HepG2 (cell line): ENCODE measurements at regions not wholly inside any gene's neighbourhood (a gene's known extent, or its start where the extent isn't known, plus 50 kb on each side); places are given as distances from the start of the nearest gene placed in this dataset.

ENCODE experiments used
- ATAC-seq: fragments of 200-7000 bp; cut with Tn5 transposase; 3 replicates; pipeline ENCODE4 v1.9.1; 2020; ENCODE audit warnings: mild to moderate bottlenecking, moderate library complexity
- BruUV-seq: library from RNA; stranded (reverse); fragments of 400-500 nt; replicated peaks from 2 replicates; lab custom pipeline; 2021; lab: Mats Ljungman, UMichigan
- CTCF ChIA-PET: fragments of 300-600 bp; formaldehyde crosslinking; extraction: SDS; loops from one replicate; lab custom pipeline; 2021; ENCODE audit warnings: low total read pairs, inconsistent platforms, low intra/inter-chr PET ratio; lab: Yijun Ruan, JAX
- POLR2A ChIA-PET: fragments of 350-600 bp; sonication (Branson Sonifier 250); formaldehyde crosslinking; loops from one replicate; lab custom pipeline; 2020; ENCODE audit warnings: antibody characterized with exemption, inconsistent platforms; lab: Yijun Ruan, JAX
- DNase-seq: peaks from one replicate; pipeline ENCODE4 v3.0.0-alpha.2; 2015; ENCODE audit warnings: low spot score
- FAIRE-seq: peaks from 3 replicates; lab custom pipeline; 2011; peaks lifted over from hg19 to GRCh38; lab: Jason Lieb, UNC
- H2AFZ ChIP-seq: one replicate; pipeline ENCODE4 v1.6.1; 2011; ENCODE audit warnings: low read length, inconsistent platforms
- H3K27ac ChIP-seq: fragments of 300-600 bp; 3 replicates; pipeline ENCODE4 v1.8.0; 2011; ENCODE audit warnings: mixed run types, mild to moderate bottlenecking, mixed read lengths, low read length, inconsistent platforms; ENCODE audit not compliant: insufficient read depth; ENCODE audit errors: extremely low read length
- H3K27me3 ChIP-seq, 2 experiments: fragments of 200-600 bp in 1 of 2; 2 replicates in 1 of 2; 3 replicates in 1 of 2; pipeline versions ENCODE4 v1.6.0 to v1.8.0; 2011; ENCODE audit warnings: low read length in 2 of 2, mild to moderate bottlenecking in 2 of 2, moderate library complexity in 2 of 2, inconsistent platforms in 1 of 2; ENCODE audit not compliant: insufficient read depth in 2 of 2, control insufficient read depth in 1 of 2
- H3K36me3 ChIP-seq, 2 experiments: fragments of 200-600 bp in 1 of 2; replicated peaks in 1 of 2; 2 replicates in 1 of 2; 3 replicates in 1 of 2; pipeline versions ENCODE4 v1.5.1 to v1.8.0; 2011; ENCODE audit warnings: low read length in 2 of 2, inconsistent platforms in 1 of 2; ENCODE audit not compliant: insufficient read depth in 2 of 2, control insufficient read depth in 1 of 2
- H3K4me1 ChIP-seq: 2 replicates; pipeline ENCODE4 v1.5.1; 2012; ENCODE audit warnings: low read length, inconsistent platforms; ENCODE audit not compliant: insufficient read depth
- H3K4me2 ChIP-seq: 2 replicates; pipeline ENCODE4 v1.6.0; 2011; ENCODE audit warnings: low read depth, low read length, inconsistent platforms
- H3K4me3 ChIP-seq, 3 experiments: fragments of 200-600 bp in 1 of 3; sonication (generic), shearing (Covaris generic) in 1 of 3; replicated peaks in 1 of 3; 2 replicates each; pipeline ENCODE4 v1.5.1; 2011 to 2016; ENCODE audit warnings: low read length in 3 of 3, inconsistent platforms in 2 of 3, low read depth in 2 of 3, mild to moderate bottlenecking in 2 of 3, control low read depth in 1 of 3, mixed read lengths in 1 of 3; ENCODE audit not compliant: insufficient read depth in 1 of 3
- H3K79me2 ChIP-seq: one replicate; pipeline ENCODE4 v1.6.1; 2011; ENCODE audit warnings: low read length, inconsistent platforms; ENCODE audit not compliant: insufficient read depth
- H3K9ac ChIP-seq: 2 replicates; pipeline ENCODE4 v1.6.0; 2011; ENCODE audit warnings: mild to moderate bottlenecking, low read depth, low read length, inconsistent platforms; ENCODE audit not compliant: insufficient read depth
- H3K9me3 ChIP-seq: 2 replicates; pipeline ENCODE4 v1.5.1; 2012; ENCODE audit warnings: mild to moderate bottlenecking, low read length
- H4K20me1 ChIP-seq: 2 replicates; pipeline ENCODE4 v1.6.0; 2011; ENCODE audit warnings: inconsistent platforms, mild to moderate bottlenecking, low read length, moderate library complexity; ENCODE audit not compliant: insufficient read depth
- CEBPZ ChIP-seq: IDR thresholded peaks from 2 replicates; pipeline ENCODE4 v1.6.1; 2012; ENCODE audit warnings: low read length, improper control_type of control experiment
- ELF1 ChIP-seq: sonication (generic); formaldehyde crosslinking; IDR thresholded peaks from 2 replicates; pipeline ENCODE4 v1.4.0; 2020; ENCODE audit warnings: missing genetic modification reagents
- EZH2 ChIP-seq: conservative IDR thresholded peaks from 2 replicates; pipeline ENCODE4 v1.6.1; 2012; ENCODE audit warnings: mild to moderate bottlenecking, low read depth, low read length, moderate library complexity
- GTF3A ChIP-seq: sonication (generic); formaldehyde crosslinking; conservative IDR thresholded peaks from 2 replicates; pipeline ENCODE4 v1.4.0; 2020; ENCODE audit warnings: mild to moderate bottlenecking, missing genetic modification reagents
- HIC2 ChIP-seq: sonication (generic); formaldehyde crosslinking; IDR thresholded peaks from 2 replicates; pipeline ENCODE4 v1.9.0; 2022; ENCODE audit warnings: low read depth, missing genetic modification reagents
- HOXD1 ChIP-seq: sonication (generic); formaldehyde crosslinking; IDR thresholded peaks from 2 replicates; pipeline ENCODE4 v1.5.0; 2020; ENCODE audit warnings: missing genetic modification reagents
- MAX ChIP-seq: IDR thresholded peaks from 2 replicates; pipeline ENCODE4 v1.6.1; 2012; ENCODE audit warnings: inconsistent platforms
- NR1H2 ChIP-seq: sonication (generic); formaldehyde crosslinking; IDR thresholded peaks from 2 replicates; pipeline ENCODE4 v1.8.1; 2022; ENCODE audit warnings: low read depth, missing genetic modification reagents, borderline replicate concordance
- SOX13 ChIP-seq, 3 experiments: fragments of 450-650 bp in 1 of 3; sonication (generic) in 1 of 3; formaldehyde crosslinking in 1 of 3; IDR thresholded peaks in 2 of 3; conservative IDR thresholded peaks in 1 of 3; 2 replicates each; pipeline versions ENCODE4 v1.5.0 to v1.6.1; 2016 to 2020; ENCODE audit warnings: antibody characterized with exemption in 1 of 3, mild to moderate bottlenecking in 1 of 3, missing compliant biosample characterization in 1 of 3, missing genetic modification reagents in 1 of 3, moderate library complexity in 1 of 3
- ZBTB42 ChIP-seq: sonication (generic); formaldehyde crosslinking; IDR thresholded peaks from 2 replicates; pipeline ENCODE4 v1.5.0; 2020; ENCODE audit warnings: mild to moderate bottlenecking, missing genetic modification reagents
- ZNF160 ChIP-seq: sonication (generic); formaldehyde crosslinking; IDR thresholded peaks from 2 replicates; pipeline ENCODE4 v1.8.0; 2022; ENCODE audit warnings: mild to moderate bottlenecking, inconsistent platforms, missing genetic modification reagents
- ZNF235 ChIP-seq: sonication (generic); formaldehyde crosslinking; IDR thresholded peaks from 2 replicates; pipeline ENCODE4 v1.8.1; 2023; ENCODE audit warnings: mild to moderate bottlenecking, missing genetic modification reagents, borderline replicate concordance
- ZNF256 ChIP-seq: sonication (generic); formaldehyde crosslinking; conservative IDR thresholded peaks from 2 replicates; pipeline ENCODE4 v1.4.0; 2020; ENCODE audit warnings: missing genetic modification reagents
- ZNF737 ChIP-seq: sonication (generic); formaldehyde crosslinking; IDR thresholded peaks from 2 replicates; pipeline ENCODE4 v1.5.0; 2020; ENCODE audit warnings: missing genetic modification reagents, mild to moderate bottlenecking, borderline replicate concordance
- ZNF784 ChIP-seq: sonication (generic); formaldehyde crosslinking; IDR thresholded peaks from 2 replicates; pipeline ENCODE4 v1.5.1; 2020; ENCODE audit warnings: missing genetic modification reagents, mild to moderate bottlenecking, borderline replicate concordance
- ZSCAN25 ChIP-seq: sonication (generic); formaldehyde crosslinking; IDR thresholded peaks from 2 replicates; pipeline ENCODE4 v1.8.0; 2022; ENCODE audit warnings: mild to moderate bottlenecking, missing genetic modification reagents
- WGBS: methylation state at CpG from one replicate; pipeline ENCODE4 v1.1.6; 2017; ENCODE audit warnings: low lambda C conversion rate; 5-methylcytosine and 5-hydroxymethylcytosine counted together
- in situ Hi-C: cut with HindIII; loops from 2 replicates; pipeline ENCODE4 v1.10.0; 2017; ENCODE audit warnings: low pct_unique_long_range_greater_than_20kb; ENCODE audit not compliant: extremely low pct_ligation_motif_present
- intact Hi-C: fragments of 100-400 bp; cut with micrococcal nuclease; formaldehyde crosslinking; loops from one replicate; pipeline ENCODE4 v1.10.0; 2022; ENCODE audit not compliant: unreplicated experiment

GRCh38 chrX:42176789-42177188 is 253.4 kb upstream of the CASK start (continued):
- no peak for TF ChIP-seq ZNF784 (CRISPR knock-in tag)
- TF ChIP-seq ZSCAN25 (CRISPR knock-in tag): no peak
- TF ChIP-seq ZNF737 (CRISPR knock-in tag): no peak
- TF ChIP-seq, all 625 proteins: peak for 0

- Histone ChIP-seq H3K4me1 (no peaks in the 10 kb centered on the region), H3K9ac (no peak overlapping the region), H3K9me3 (no peaks in the 10 kb centered on the region), H4K20me1 (no peaks in the 10 kb centered on the region), H3K27me3 (no peaks in the 10 kb centered on the region), H3K79me2 (no peaks in the 10 kb centered on the region), H3K36me3 (no peaks in the 10 kb centered on the region), H3K27ac (no peak overlapping the region), H2AFZ (no peak overlapping the region), H3K4me3 (no peak overlapping the region), H3K4me2 (no peak overlapping the region)
- FAIRE-seq: no peak
- DNase-seq: no peak
- BruUV-seq: no TSS peak
- in situ Hi-C loops (no loop called here), intact Hi-C loops (no loop called here)
- CTCF ChIA-PET: no interaction called here
- no peak for TF ChIP-seq ZBTB42
- no peak for TF ChIP-seq GTF3A
- TF ChIP-seq ZNF235: no peak
- no peak for TF ChIP-seq HOXD1 (CRISPR knock-in tag)
- TF ChIP-seq NR1H2: no peak
- no peak for TF ChIP-seq MAX
- TF ChIP-seq EZH2: no peak
- TF ChIP-seq CEBPZ: no peak
- TF ChIP-seq ELF1 (CRISPR knock-in tag): no peak
- no peak for TF ChIP-seq HIC2
- no peak for TF ChIP-seq SOX13 (IDR thresholded peaks at IDR 0.05)
- TF ChIP-seq SOX13 (CRISPR knock-in tag; conservative IDR thresholded peaks at IDR 0.05 in 1 of 2, IDR thresholded peaks at IDR 0.05 in 1 of 2): no peak
- TF ChIP-seq ZNF256: no peak
- TF ChIP-seq ZNF160 (CRISPR knock-in tag): no peak
- POLR2A ChIA-PET: no interaction called here
- ATAC-seq: no peak
- WGBS: no CpG with 5 or more reads among the region's 2 CpGs
These were observed 252.5 kb upstream of the CASK start for GRCh38 chrX:42175843-42176242.
